Endothelial cell of umbilical vein (primary cell): ENCODE measurements at regions not wholly inside any gene's neighbourhood (a gene's known extent, or its start where the extent isn't known, plus 50 kb on each side); places are given as distances from the start of the nearest gene placed in this dataset.

Experiments used
- CTCF ChIP-seq, 2 donors: IDR thresholded peaks; 1 replicate in 1 of 2; 2 replicates in 1 of 2; pipeline ENCODE4 v1.5.1; 2011; ENCODE audit warnings: low read length in 2 of 2, mild to moderate bottlenecking in 2 of 2, moderate library complexity in 2 of 2, control low read depth in 1 of 2, inconsistent platforms in 1 of 2, low read depth in 1 of 2; ENCODE audit not compliant: insufficient read depth in 1 of 2; ENCODE audit errors: extremely low read depth in 1 of 2
- EZH2 ChIP-seq: IDR thresholded peaks from 2 replicates; pipeline ENCODE4 v1.6.1; 2012; ENCODE audit warnings: borderline replicate concordance, low read depth, mild to moderate bottlenecking, moderate library complexity, low read length, inconsistent platforms; ENCODE audit not compliant: severe bottlenecking
- FOS ChIP-seq: IDR thresholded peaks from 2 replicates; pipeline ENCODE4 v1.6.1; 2011; ENCODE audit warnings: mild to moderate bottlenecking, low read length, moderate library complexity, borderline replicate concordance; ENCODE audit not compliant: insufficient read depth
- GATA2 ChIP-seq: IDR thresholded peaks from 2 replicates; pipeline ENCODE4 v1.7.0; 2011; ENCODE audit warnings: low read depth, mild to moderate bottlenecking, moderate library complexity, mixed read lengths, low read length; ENCODE audit not compliant: insufficient read length, insufficient read depth
- JUN ChIP-seq: IDR thresholded peaks from 2 replicates; pipeline ENCODE4 v1.6.1; 2011; ENCODE audit warnings: borderline replicate concordance, low read depth; ENCODE audit not compliant: insufficient read length, insufficient read depth
- MAX ChIP-seq: IDR thresholded peaks from 2 replicates; pipeline ENCODE4 v1.6.1; 2011; ENCODE audit not compliant: insufficient read depth, insufficient read length
- MYC ChIP-seq: IDR thresholded peaks from one replicate; pipeline ENCODE4 v1.6.1; 2011; ENCODE audit warnings: mild to moderate bottlenecking, low read depth, low read length
- POLR2A ChIP-seq: IDR thresholded peaks from 2 replicates; pipeline ENCODE4 v1.6.1; 2012; ENCODE audit warnings: low read depth, mild to moderate bottlenecking, control low read depth, low read length
- POLR2AphosphoS5 ChIP-seq: IDR thresholded peaks from 2 replicates; pipeline ENCODE4 v1.6.1; 2012; ENCODE audit warnings: low read depth, mild to moderate bottlenecking, control low read depth, low read length, moderate library complexity; ENCODE audit not compliant: insufficient read depth

GRCh38 chr15:53351373-53351772, 408.1 kb downstream of the WDR72 start:
- TF ChIP-seq CTCF (IDR thresholded peaks at IDR 0.05; ENCODE audit: extremely low read depth in 1 of 2, insufficient read depth in 1 of 2, low read depth in 1 of 2, low read length in 2 of 2) (no peak), JUN (no peak), POLR2A (no peak), EZH2 (no peak), POLR2AphosphoS5 (no peak), MAX (no peak), FOS (no peak), GATA2 (no peak), MYC (no peak)
